ENCODE measurements at regions not wholly inside any gene's neighbourhood (a gene's known extent, or its start where the extent isn't known, plus 50 kb on each side); places are given as distances from the start of the nearest gene placed in this dataset.

DNA sequence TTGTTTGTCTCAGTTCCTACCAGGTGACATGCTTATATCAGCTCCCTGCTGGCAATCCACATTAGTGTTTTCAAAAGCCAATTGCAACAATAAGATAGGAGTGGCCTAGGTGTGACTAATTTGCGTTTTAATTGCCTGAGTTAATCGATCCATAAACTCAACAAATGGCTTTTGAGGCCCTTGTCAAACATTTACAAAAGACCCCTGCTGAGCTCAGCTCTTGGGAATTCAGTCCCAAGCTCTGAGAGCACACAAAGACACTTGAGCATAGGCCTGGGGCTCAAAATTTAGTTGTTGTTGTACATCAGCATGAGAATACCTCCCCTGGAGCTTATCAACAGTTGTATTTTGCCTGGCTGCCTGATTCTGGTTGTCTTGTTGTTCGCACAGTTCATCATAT, 1134.4 kb upstream of the TSPY4 start:
- no peak for DNase-seq

DNA sequence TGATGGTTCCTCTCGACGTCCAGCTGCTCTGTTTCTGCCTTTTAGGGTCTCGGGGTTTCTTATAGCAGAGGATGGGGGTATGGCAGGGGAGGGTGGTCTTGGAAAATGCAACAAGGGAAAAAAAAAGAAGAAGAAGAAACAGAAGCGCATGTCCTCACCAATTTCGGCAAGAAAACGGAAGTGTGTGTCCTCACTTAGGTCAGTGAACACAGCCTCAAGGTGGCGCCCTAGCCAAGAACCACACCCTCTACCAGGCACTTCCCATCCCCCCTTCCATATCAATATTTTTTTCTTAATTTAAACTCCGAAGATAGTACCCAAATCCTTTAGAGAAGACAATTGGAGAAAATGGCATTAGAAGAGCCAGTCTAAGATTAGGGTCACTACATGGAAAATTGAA, 1096.1 kb upstream of the TSPY4 start:
- no peak for DNase-seq

DNA sequence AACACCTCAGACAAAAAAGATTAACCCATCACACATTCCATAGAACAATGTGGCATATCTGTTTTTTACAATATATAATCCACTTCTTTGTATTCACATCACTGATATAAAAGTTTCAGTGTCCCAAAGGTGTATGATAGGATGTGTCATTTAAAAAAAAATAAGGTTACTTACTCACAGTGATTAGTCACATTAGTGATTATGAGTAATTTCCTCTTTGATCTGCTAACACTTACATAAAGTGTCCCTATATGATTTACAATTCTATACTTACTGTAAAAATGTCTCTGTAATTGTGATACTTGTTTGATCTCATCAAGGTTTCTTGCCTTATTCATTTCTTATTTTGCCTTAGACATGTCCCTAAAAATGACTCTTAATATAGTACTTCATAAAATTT, 1063.5 kb upstream of the TSPY4 start:
- no peak for DNase-seq

DNA sequence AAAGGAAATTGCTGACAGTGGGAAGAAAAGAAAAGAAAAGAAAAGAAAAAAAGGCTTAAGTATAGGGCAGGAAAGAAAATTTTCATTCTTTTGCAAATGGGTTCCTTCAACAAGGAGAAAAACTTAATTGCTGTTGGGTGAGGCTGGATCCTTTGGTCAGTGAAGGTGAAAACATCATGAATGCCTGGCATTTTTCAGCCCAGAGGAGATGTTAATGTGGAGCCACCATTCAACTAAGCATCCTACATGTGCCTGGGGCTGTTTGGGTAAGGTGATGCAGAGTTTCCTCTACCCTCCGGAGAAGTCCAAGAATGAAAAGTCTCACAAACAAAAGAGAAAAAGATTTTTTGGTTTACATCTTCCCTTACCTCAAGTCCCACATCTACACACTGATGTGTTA, 1032.2 kb upstream of the TSPY4 start:
- no peak for DNase-seq

DNA sequence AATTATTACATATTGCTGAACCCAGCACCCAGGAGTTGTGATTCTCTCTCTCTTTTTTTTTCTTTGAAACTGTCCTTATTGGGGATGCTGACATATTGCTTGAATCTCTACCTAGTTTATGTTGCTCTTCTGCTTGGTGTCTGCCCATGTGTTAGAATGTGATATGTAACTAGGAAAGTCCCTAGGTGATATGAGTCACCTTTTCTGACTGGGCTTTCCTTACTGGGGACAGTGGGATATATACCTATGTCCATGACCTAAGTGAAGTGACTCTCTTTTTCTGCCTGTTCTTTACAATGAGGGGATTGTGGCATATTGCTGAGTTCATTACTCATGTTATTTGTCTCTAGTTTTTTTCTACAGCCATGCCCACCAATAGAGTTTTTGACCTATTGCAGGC, 1013.2 kb upstream of the TSPY4 start:
- no peak for DNase-seq

DNA sequence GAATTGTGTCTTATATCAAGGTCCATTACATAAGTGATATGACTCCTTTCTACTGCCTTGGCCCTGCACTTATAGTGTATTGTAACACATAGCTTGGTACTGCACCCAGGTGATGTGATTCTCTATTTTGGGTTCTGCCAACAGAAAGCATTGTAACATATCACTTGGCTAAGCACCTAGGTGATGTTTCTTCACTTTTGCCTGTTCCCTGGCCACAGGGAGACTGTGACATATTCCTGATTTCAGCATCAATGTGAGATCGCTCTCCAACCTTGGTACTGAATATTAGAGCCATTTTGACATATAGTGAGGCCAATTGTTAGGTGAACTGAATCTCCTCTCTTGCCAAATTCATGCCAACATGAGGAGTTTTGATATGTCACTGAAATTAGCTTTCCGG, 1010.3 kb upstream of the TSPY4 start:
- no peak for DNase-seq

DNA sequence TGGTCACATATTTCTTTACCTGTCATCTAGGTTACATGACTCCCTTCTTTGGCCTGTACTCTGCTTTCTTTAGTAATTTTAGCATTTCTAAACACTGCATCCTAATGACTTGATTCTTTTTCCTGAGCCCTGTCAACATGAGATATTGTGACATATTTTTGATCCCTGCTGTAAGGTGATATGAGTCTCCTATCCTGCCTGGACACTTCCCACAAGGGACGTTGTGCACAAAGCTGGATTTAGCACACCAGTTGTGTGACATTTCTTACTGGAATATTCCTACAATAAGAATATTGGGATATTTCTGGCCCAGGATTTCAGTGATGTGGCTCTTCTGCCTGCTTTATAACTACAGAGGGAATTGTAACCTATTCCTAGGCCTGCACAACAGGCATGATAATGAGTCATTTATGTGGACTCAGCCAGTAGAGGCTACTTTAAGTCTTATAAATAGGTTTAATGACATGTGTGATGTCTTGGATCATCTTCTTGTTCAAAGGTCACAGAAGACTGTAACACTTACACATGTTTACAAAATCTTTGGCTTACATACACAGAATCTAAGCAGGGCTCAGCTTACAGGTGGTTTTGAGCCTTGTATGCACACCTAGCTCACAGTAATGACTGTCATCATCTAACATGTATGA, 1009.4 kb upstream of the TSPY4 start:
- DNase-seq: no peak

DNA sequence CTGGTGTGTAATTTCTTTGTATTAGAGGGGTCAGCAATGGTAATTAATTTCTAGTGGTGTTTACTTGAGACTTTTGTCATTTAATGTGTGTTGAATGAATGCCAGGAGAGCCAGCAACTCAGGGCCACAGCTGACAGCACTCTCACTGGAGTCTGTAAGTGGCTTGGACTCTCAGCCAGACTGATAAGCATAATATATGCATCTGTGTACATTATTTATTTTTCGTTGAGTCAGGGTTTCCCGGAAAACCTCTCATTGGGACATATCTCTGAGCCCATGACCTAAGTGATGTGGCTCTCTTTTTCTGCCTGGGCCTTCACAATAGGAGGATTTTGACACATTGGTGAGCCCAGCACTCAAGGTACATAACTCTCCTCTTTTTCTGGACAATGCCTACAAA, 1007.8 kb upstream of the TSPY4 start:
- no peak for DNase-seq

DNA sequence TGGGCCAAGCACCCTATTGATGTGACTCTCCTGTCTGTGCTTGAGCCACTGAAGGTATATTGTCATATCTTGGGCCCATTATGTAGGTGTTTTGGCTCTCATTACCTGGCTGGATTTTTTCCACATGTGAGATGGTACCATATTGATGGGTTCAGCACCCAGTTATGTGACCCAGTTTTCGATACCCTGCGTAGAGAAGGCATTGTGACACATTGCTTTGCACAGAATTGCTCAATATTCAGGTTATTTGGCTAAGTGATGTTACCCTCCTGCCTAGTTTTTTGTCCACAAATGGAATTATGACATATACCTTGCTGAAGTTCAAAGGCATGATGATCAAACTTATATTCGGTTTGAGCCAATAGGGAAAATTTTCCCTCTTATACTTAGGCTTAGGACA, 1007.3 kb upstream of the TSPY4 start:
- DNase-seq: no peak

DNA sequence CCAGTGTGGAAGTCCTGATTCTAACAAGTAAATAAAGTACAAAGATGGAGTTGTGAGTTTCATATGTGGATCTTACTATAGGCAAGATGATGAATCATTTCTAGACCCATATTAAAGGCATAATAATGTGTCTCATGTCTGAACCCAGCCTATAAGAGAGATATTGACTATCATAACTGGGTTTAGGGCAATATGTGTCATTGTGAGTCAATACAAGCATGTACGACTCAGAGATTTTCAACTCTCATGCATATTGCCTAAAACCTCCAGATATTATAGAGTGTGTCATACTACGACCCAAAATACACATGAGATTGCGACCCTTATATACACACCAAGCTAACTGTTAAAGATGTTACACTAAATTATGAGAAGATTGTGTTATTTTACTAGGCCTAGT, 1003.9 kb upstream of the TSPY4 start:
- no peak for DNase-seq

DNA sequence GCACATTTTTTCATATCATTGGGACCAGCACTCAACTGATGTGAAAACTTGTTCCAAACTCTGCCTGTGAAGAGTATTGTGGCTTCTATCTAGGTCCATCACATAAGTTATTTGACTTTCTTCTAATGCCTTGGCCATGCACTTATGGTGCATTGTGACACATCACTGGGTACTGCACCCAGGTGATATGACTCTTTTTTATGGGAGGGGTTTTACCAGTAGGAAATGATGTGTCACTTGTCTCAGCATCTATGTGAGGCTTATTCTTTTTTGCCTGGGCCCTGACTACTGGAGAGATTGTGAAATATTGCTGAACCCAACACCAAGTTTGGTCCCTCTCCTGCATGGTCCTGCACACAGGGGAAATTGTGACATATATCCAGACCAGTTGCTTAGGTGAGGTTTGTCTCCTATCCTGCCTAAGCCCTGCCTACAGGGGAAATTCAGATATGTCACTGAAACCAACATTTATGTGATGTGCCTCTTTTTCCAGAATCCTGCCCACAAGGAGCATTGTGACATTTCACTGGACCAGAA, 1001.9 kb upstream of the TSPY4 start:
- DNase-seq: no peak

DNA sequence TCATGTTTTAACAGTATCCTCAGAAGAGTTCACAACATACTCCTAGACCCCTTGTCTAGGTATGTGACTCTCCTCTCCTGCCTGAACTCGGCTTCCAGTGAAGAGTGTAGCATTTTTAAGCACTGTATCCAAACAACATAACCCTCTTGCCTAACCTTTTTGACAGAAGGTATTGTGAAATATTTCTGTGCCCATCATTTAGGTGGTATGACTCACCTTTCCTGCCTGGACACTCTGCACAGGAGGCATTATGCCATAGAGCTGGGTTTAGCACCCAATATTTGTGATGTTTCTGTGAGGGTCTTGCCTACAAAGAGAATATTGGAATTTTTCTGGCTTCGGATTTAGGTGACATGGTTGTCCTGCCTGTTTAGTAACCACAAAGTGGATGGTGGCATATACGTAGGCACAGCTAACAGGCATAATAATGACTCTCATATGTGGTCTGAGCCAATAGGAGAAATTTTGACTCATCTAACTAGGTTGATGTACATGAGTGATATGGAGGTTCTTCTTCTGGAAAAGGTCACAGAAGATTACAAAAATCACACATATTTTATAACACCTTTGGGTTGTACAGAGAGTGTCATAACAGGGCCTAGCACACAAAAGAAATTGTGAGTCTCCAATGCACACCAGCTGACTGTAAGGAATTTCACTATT, 1001.0 kb upstream of the TSPY4 start:
- DNase-seq: no peak

DNA sequence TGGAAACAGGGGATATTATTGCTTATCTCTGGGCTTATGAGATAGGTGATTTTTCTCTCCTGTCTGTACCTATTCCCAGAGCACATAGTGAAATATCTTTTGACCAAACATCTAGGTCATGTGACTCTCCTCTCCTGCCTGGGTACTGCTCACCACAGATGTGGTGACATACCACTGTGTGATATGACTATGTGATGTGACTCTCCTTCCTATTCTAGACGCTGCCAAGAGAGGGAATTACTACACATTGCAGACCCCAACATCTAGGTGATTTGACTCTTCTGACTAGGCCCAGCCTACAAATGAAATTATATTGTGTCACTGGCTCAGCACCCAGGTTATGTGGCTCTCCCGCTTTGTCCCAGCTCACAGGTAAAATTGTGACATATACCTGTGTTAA, 996.3 kb upstream of the TSPY4 start:
- DNase-seq: peak in 1 of 5 experiments; percentile 17

DNA sequence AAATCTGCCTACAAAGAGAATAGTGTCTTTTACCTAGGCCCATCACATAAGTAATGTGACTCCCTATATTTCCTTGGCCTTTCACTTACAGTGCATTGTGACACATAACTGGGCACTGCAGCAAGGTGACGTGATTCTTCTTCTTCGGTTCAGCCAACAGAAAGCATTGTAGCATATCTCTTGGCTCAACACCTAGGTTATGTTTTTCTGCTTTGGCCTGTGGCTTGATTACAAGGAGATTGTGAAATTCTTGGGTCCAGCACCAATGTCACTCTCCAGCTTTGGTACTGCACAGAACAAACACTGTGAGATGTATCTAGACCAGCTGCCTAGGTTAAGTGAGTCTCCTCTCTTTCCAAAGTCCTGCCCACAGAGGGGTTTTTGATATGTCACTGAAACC, 995.1 kb upstream of the TSPY4 start:
- no peak for DNase-seq

DNA sequence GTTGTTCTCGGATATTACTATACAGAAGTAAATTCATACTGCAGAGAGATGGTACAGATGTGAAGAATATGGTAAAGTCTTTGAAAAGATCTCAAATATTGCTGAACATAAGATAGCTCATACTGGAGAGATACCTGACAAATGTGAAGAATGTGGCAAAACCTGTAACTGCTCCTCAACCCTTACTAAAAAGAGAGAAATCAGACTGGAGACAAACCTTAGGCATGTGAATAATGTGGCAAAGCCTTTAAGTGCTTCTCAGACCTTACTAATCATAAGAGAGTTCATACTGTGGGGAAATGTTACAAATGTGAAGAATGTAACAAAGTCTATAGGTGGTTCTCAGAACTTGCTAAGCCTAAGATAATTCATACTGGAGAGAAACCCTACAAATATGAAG, 986.0 kb upstream of the TSPY4 start:
- no peak for DNase-seq

DNA sequence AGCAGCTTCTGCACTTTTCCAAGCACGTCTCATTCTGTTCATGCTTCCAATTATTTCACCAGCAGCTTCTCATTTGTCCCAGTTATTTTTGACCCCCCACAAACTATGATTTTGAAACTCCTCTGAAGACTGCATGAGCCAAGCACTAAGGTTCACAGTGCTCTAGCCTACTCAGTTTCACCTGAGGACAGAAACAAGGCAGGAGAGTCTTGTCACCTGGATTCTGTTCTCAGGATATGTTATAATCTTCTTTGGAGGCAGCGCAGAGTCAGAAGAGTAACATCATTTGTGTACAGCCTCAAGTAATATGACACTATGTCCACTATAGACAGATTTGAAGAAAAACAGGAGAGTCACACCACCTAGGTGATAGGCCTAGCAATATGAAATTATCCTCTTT, 985.1 kb upstream of the TSPY4 start:
- no peak for DNase-seq

DNA sequence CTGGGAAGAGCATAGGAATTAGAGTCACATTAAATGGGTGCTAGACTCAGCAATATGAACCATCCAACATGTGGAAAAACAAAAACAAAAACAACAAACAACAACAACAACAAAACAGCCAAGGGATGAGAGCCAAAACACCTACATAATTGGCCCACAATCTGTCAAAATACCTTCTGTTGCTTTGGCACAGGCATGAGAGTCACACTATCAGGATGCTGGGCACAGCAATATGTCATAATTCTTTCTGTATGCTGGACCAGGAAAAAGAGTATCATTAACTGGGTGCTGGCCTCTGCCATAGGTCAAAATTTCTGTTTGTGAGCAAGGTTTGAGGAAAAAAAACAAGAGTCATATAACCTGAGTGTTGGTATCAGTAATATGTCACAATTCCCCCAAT, 979.1 kb upstream of the TSPY4 start:
- DNase-seq: no peak

DNA sequence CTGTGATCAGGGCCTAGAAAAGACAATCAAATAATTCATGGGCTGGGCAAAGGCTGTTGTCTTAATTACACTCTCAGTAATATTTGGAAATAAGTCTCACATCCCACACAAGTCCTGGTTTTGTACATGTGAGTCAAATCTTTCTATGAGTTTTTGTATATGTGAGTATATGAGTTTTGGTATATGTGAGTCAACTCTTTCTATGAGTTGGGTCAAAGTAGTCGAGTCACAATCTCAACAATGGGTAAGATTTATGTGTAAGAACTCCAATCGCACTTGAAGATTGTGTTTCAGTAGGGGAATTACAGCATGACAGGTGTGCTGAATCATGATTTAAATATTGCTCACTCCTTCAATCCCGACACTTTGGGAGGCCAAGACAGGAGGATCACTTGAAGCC, 975.5 kb upstream of the TSPY4 start:
- no peak for DNase-seq

DNA sequence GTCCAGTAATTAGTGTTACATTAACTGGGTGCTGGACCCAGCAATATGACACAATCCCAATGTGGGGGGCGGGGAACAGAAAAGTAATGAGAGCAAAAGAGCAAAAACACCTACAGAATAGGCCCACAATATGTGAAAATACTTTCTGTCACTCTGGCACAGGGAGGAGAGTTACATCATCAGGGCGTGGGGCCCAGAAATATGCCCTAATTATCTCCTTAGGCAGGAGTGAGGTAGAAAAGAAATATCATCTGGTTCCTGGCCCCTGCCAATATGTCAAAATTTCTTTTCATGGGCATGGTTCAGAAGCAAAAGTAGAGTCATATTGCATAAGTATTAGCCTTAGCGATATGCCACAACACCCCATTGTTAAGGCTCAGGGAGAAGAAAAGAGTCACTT, 959.8 kb upstream of the TSPY4 start:
- no peak for DNase-seq

DNA sequence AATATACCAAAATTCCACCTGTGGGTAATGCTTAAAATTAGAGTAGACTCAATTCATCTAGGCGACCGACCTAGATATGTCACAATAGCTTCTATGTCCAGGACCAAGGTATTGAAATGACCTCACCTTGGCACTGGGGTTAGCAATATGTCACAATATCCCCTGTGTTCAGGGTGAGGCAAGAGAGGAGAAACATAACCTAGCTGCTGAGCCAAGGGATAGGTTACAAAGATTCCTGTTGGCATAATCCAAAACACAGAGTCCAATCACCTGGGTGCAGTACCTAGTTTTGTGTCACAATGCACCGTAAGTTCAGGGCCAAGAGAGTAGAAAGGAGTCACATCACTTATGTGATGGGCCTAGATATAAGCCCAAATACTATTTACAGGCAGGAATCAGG, 957.5 kb upstream of the TSPY4 start:
- DNase-seq: no peak

DNA sequence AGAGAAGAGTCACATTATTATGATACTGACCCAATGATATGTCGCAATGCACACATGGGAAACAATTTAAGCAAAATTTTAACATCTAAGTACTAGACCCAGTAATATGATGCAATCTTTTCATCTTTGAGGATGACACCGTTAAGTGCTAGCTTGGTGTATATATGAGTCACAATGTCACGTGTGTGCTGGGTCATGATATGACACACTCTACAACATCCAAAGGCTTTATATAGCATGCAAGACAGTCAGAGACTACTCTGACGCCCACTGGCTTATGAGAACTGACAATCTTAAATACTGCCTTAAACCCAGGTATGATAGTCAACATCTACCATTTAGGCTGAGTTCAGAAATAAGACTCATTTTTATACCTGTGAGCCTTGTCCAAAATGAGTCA, 955.8 kb upstream of the TSPY4 start:
- DNase-seq: peak in 1 of 5 experiments; percentile 53

DNA sequence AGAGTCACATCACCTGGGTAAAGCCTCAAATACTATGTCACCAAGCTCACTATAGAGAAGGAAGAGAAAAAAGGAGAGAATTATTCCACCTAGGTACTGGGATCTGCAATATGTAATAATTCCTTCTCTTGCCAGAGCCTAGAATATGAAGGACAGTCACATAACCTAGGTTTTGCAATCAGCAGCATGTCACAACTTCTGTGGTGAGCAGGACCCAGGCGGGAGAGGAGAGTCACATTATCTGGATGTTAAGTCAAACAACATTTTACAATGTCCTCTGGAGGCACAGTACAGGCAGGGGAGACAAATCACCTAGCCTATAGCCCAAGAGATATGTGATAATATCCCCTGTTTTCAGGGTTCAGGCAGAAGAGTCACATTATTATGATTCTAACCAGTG, 951.2 kb upstream of the TSPY4 start:
- DNase-seq: no peak

DNA sequence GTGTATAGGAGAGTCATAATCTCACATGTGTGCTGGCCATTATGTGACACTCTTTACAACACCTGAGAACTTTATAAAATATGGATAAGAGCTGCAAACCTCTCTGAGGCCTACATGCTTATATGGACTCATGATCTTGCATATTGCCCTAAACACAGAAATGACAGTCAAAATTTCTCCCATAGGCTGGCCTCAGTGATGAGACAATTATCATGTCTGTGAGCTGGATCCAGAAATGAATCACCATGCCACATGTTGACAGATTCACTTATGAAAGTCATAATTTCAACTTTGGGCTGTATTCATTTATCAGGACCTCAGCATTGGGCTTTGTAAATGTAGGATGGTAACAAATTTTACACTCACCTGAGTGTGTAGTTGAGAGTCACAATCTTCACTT, 948.8 kb upstream of the TSPY4 start:
- peak in 1 of 5 experiments; percentile 34 for DNase-seq

DNA sequence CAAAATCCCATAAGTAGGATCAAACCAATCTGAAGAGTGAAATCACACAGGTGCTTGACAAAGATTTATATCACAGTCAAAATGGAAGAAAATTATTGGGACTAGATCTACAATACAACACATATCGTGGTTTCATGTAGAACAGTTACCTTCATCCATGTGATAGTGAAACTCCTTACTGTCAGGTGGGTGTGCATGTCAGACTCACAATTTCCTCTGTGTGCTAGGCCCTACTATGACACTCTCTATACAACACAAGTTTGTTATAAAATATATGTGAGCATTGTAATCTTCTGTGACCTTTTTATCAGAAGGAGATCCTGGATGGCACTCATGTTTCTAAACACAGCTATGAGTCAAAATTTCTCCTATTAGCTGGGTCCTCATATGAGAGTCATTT, 947.0 kb upstream of the TSPY4 start:
- DNase-seq: no peak

DNA sequence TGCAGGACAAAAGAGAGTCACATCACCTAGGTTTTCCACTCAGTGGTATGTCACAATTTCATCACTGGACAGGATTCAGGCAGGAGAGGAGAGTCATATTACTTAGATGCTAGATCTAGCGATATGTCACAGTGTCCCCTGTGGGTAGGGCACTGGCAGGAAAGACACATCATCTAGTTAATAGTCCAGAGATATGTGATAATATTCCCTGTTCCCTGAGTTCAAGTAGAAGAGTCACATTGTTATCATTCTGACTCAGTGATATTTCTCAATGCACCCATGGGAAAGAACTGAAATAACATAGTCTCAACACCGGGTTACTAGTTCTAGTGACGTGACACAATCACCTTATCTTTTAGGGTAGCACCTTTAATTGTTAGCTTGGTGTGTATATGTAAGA, 944.0 kb upstream of the TSPY4 start:
- DNase-seq: no peak

Data from T-helper 2 cell (primary cell).